Activated T-helper 9 cell treated with anti-CD3 and anti-CD28 coated beads, Interleukin-2, amount 50 U/mL, for 16 hours (primary cell): ENCODE measurements at regions not wholly inside any gene's neighbourhood (a gene's known extent, or its start where the extent isn't known, plus 50 kb on each side); places are given as distances from the start of the nearest gene placed in this dataset.

Experiments
- DNase-seq: peaks from one replicate; pipeline ENCODE4 v3.0.0-alpha.2; 2020; ENCODE audit warnings: low read depth

DNA sequence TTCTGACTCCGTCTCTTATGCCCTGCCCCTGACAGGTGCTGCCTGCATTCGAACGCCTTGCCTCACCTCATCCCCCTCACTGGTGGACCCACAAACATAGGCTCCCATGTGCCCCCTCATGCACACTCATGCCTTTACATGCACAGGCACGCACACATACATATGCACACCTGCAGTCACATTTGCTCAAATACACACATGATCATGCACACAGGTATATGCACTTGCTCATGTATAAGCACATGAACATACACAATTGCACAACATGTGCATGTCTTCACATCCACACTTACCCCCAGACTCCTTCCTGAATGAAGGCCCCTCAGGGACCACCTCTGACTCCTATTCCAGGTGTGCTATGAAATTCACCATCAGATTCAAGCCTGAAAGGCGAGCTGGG lies 506.9 kb downstream of the PTPRU start:
- DNase-seq, result no peak

DNA sequence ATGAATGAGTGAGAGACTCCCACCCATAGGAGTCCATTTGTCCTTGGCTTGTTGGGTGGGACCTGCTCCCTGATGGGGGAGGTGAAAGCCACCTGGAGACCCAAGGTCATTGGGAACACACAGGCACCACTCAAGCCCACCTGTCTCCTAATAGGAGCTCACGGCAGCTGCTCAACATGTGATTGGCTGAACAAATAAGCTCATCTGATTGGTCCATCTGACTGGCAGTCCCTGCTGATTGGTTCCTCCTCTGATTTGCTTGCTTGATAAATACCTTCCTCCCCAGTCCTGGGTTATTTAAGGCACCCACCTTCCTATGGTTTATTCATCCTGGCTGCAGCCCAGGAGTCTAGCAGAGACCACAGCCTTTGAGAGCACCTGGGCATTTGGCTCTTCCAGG lies 502.9 kb downstream of the PTPRU start:
- DNase-seq, result no peak

- no peak for DNase-seq
These were observed 500.4 kb downstream of the PTPRU start for GRCh38 chr1:29736582-29737188.

DNA sequence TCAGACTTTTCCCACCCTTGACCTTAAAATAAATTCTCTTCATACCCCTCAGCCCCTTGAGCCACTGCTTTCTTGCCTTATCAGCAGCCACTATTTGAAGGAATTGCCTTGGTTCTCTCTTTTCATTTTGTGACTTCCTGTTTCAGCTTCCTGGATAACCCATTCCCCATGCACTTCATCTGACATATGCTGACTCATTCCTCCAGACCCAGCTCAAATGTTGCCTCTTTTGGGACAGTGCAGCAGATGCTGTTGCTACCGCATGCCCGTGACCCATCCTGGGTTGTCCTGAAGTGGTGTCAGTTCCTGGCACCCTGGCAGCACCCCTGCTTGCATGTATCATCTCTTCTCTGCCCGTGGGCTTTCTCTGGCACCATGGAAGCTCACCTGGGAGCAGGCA lies 496.1 kb downstream of the PTPRU start:
- no peak for DNase-seq

- DNase-seq, result no peak
These were observed 494.3 kb downstream of the PTPRU start for GRCh38 chr1:29730623-29731022.

DNA sequence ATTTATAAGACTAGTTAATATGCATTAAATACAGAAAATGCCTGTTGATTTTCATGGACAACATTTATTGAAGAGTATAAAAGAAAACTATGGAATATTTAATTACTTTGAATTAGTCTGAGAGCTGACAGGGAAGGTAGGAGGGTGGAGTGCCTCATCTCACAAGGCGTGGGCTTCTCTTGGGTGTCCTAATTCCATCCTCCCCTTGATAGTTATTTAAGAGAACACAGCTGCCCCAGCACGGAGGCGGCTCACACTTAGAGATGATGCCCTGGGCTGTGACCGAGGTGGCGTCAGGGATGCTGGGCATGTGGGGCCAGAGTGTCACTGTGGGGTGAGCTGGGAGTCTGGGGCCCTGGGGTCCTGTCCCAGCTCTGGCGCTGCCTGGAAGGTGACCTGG lies 493.0 kb downstream of the PTPRU start:
- DNase-seq, result no peak

GRCh38 chr1:29728703-29729102 lies 492.4 kb downstream of the PTPRU start:
- DNase-seq, result no peak

- DNase-seq, result no peak
These were observed 488.9 kb downstream of the PTPRU start for GRCh38 chr1:29725262-29725661.

DNA sequence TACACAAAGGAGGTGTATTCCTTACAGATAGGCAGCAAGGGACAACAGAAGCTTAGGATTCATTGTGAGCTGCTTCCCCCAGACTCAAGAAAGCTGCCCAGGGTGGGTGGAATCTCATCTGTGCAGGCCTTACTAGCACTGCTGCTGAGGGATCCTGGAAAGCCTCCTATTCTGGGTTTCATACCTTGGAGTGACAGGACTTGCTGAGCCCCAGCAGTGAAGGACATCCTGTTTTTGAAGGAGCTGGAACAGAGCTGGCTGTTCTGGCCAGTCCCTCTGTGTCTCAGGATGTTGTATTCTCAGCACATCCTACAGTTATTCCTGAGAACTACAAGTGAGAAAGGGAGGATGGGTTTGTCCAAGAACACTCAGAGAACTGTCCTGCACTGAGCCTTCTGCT lies 486.3 kb downstream of the PTPRU start:
- no peak for DNase-seq

DNA sequence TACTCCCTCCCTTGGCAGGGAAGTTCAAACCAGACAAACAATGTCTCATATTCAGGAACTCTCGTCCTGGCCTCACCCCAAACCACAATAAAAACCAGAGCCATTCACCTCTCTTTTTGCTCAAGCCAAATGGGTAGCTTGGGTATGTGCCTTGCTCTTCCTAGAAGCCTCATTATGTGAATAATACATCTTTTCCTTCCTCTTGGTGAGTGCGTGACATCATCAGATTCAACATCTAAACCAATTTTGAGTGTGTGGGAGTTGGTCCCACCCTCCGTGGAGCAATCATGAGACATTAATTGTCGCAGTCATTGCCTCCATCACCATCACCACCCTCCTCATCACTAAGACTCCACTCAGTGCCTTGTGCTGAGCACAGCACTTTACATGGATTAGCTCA lies 482.9 kb downstream of the PTPRU start:
- DNase-seq, result no peak

- DNase-seq, result no peak
These were observed 482.5 kb downstream of the PTPRU start for GRCh38 chr1:29718791-29719190.

GRCh38 chr1:29716306-29716705 lies 480.0 kb downstream of the PTPRU start:
- DNase-seq, result no peak

- DNase-seq, result no peak
These were observed 477.5 kb downstream of the PTPRU start for GRCh38 chr1:29713857-29714256.

GRCh38 chr1:29712801-29713200 lies 476.5 kb downstream of the PTPRU start:
- DNase-seq, result no peak

GRCh38 chr1:29712284-29712651 lies 475.9 kb downstream of the PTPRU start:
- no peak for DNase-seq

- no peak for DNase-seq
These were observed 475.4 kb downstream of the PTPRU start for GRCh38 chr1:29711582-29712283.

DNA sequence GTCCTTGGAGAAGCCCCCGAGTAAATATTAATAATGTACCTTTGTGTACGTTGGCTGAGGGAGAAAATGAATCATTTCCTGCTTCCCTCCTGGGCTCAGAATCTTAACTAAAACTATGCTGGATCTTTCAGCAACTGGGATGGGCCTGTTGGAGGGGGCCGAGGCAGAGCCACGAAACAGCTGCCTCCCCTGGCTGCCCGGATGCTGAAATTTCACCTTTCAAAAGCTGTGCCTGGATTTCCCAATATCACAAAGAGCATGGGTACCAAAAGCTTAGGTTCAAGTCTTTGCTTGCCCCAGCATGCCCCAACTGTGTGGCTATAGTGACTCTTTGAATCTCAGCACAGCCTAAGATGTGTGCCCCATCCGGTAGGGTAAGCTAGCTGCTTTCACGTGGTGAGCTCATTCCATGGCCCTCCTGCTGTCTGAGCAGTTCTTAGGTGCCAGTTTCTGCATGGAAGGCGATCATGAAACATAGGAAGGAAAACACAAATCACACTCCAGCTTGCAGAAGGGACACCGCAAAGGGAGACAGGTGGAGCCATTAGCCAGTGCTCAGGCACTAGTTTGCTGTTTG lies 473.5 kb downstream of the PTPRU start:
- DNase-seq, result no peak

DNA sequence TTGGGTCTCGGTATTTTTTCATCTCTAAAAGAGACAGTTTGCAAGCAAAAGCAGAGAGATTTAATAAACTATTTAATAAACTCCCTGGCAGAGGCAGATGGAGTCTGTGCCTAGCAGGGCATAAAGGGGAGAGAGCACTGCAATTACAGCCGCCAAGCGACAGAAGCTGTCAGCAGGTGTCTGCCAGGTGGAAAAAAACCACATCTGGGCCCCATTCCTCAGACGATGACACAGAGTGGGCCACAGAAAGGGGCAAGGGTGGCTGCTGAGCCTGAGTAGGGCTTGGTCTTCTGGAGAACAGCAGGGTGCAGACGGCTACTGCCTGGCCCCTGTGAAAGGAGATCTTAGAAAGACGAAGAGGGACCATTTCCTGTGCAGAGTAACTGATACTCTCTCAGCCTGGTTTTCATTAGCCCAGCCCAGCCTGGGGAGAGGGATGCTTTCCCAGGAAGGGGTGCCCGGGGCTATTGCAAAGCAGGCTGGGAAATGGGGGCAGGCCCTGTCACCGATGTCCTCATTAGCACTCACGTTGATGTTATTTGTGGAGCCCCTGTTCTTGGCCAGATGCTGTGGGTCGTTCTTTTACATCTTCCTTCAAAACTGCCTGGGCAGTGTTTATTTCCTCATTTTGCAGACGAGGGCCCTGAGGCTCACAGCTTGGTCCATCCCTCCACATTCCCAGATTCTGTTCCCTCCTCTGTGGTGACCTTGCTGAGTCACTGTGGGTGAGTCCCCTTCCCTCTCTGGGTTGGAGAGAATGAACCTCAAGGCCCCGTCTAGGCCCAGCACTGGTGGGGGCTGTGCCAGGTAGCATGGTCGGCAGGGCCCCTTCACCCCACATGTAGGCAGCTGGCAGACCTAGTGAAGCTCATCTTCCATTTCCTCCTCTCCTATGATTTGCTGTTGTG lies 472.7 kb downstream of the PTPRU start:
- DNase-seq, result no peak

- DNase-seq, result no peak
These were observed 472.1 kb downstream of the PTPRU start for GRCh38 chr1:29708381-29708780.

DNA sequence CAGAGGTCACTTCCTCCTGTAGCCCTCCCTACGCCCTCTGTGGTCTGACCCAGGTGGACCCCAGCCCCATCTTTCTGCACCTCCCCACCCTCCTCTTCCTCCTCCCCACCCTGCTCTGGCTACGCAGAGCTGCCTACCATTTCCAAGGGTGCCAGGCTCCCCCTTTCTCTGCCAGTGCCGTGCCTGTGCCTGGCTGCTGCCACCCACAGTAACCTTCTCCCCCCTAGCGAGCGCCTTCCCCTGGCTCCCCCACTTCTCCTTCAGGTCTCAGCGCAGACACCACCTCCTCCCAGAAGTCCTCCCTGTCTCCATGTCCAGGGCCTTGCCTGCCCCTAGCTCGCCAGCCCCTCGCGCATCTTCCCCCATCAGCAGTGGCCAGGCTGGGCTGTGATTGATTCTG lies 471.5 kb downstream of the PTPRU start:
- DNase-seq, result no peak

GRCh38 chr1:29706936-29707335 lies 470.6 kb downstream of the PTPRU start:
- DNase-seq, result no peak

DNA sequence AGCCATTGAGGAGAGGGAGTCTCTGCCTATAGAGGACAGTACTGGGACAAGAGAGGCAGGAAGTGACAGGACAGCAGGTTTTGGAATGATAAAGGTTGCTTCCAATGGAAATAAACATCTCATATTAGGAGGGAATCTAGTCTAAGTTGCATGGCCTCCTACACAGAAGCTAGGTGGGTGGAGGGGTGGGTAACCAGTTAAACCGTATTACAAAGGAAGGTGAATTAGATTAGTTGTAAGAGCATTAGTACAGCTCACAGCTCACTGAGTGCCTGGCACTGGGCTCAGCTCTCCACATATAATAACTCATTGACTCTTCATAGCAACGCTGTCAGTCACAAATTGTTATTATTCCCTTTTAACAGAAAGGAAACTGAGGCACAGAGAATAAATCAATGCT lies 468.1 kb downstream of the PTPRU start:
- DNase-seq, result no peak
